ENCODE measurements at regions not wholly inside any gene's neighbourhood (a gene's known extent, or its start where the extent isn't known, plus 50 kb on each side); places are given as distances from the start of the nearest gene placed in this dataset.

DNA sequence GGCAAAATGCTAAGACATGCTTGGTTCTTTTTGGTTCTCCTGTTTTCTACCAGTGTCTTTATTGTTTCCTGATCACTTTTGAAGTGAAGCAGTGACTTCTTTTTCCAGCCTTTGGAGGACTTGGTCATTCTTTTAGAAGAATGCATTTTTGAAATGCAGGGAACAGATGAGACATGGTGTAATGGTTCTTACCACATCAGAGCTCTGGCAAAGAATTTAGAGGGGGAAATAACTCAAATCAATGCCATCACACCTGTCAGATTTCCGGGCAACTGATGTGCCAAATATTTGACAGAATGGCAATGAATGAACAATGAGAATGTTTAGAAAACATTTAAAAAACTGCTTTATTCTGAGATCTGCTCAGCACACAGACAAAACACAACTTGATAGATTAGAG lies 519.6 kb downstream of the IQCM start:
- TF ChIP-seq, protein P1, sequence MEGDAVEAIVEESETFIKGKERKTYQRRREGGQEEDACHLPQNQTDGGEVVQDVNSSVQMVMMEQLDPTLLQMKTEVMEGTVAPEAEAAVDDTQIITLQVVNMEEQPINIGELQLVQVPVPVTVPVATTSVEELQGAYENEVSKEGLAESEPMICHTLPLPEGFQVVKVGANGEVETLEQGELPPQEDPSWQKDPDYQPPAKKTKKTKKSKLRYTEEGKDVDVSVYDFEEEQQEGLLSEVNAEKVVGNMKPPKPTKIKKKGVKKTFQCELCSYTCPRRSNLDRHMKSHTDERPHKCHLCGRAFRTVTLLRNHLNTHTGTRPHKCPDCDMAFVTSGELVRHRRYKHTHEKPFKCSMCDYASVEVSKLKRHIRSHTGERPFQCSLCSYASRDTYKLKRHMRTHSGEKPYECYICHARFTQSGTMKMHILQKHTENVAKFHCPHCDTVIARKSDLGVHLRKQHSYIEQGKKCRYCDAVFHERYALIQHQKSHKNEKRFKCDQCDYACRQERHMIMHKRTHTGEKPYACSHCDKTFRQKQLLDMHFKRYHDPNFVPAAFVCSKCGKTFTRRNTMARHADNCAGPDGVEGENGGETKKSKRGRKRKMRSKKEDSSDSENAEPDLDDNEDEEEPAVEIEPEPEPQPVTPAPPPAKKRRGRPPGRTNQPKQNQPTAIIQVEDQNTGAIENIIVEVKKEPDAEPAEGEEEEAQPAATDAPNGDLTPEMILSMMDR (IDR thresholded peaks at IDR 0.05; ENCODE audit: insufficient read depth, low read length, poor library complexity, severe bottlenecking) = no peak
- TF ChIP-seq EZH2phosphoT487 (conservative IDR thresholded peaks at IDR 0.05; ENCODE audit: low read length) = no peak
